Right kidney (tissue), 1 donor: ENCODE measurements at regions not wholly inside any gene's neighbourhood (a gene's known extent, or its start where the extent isn't known, plus 50 kb on each side); places are given as distances from the start of the nearest gene placed in this dataset.

ENCODE experiments used
- DNase-seq: peaks from one replicate; pipeline ENCODE4 v3.0.0-alpha.2; 2016

DNA sequence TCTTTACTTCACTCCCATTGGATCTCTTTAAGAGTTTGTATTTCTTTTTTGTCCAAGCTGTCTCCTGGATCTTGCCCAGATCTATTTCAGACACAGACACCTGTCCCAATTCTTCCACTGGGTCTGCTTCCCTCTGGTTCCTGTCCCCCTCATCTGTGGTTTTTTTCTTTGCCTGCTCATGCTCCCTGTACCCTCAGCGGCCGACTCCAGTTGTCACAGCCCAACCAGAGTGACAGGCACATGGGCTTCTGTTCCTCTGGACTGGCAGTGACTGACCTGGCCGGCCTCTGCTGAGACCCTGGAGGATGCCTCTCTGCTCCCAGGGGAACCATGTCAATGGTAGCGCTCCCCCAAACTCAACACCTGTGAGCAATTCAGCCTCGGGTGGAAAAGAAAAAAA lies 142.6 kb downstream of the WSCD1 start:
- DNase-seq: no peak

DNA sequence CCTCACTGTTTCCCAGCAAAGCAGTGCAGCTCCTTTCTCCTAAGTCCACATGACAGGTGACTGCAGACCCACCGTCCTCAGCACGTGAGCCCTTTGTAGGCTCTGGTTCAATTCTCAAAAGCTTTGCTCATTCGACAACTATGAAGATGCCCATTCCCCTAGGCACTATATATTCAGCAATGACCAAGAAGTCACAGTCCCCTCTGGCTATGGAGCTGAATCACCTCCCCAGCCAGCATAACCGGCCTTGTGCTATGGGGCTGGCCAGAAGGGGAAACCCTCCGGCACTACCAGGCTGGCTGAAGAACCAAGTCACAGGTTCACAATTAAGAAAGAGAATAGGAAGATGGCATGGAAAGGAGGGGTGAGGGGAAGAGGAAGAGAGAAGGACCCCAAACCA lies 139.7 kb downstream of the WSCD1 start:
- no peak for DNase-seq

DNA sequence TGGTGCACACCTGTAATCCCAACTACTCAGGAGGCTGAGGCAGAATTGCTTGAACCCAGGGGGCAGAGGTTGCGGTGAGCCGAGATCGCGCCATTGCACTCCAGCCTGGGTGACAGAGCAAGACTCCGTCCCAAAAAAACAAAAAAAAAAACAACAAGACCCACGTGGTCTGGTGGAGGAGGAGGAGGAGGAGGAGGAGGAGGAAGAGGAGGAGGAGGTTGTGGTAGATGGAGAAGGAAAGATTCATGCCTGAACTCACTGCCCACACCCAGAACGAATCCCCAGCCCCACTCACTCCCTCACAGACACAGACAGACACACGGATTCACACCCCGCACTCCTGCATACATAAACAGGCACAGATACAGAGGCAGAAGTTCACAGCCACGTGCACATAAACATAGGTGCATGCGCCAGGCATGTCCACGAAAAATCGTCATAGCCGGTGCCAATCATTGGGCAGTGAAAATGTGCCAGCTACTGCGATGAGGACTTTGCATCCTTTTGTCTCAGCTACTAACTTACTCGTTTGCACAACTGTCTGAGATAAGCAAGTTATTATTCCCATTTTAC lies 138.5 kb downstream of the WSCD1 start:
- no peak for DNase-seq

DNA sequence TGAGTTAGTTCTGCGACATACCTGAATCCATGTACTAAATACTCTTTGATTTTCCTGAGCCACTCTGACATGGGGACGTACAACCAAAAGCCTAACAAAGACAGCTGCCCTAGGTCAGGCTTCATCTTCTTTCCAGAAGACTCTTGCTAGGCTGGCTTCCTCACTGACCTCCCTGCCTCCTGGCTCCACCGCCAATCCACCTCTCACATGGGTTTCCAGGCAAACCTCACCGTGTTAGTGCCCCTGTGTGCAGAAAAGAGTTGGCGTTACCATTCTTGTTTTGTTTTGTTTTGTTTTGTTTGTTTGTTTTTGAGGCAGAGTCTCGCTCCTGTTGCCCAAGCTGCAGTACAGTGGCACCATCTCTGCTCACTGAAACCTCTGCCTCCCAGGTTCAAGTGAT lies 135.3 kb downstream of the WSCD1 start:
- DNase-seq: no peak

DNA sequence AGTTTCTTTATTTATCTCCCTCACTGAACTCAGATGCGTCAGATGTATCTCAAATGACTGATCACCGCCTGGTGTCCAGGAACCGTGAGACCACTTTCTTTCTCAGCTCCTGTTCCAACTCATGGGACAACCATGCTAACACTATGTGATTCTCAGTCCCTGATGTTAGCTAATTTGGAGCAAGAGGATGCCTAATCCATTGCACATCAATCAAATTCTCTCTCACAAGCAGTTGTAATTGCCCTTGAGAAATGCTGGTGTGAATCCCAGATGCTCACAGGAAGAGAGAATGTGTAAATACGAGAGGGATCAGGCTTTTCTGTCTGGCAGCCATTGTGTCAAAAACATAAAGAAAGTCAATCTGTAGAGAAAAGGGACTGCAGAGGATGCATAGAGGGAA lies 134.9 kb downstream of the WSCD1 start:
- no peak for DNase-seq

DNA sequence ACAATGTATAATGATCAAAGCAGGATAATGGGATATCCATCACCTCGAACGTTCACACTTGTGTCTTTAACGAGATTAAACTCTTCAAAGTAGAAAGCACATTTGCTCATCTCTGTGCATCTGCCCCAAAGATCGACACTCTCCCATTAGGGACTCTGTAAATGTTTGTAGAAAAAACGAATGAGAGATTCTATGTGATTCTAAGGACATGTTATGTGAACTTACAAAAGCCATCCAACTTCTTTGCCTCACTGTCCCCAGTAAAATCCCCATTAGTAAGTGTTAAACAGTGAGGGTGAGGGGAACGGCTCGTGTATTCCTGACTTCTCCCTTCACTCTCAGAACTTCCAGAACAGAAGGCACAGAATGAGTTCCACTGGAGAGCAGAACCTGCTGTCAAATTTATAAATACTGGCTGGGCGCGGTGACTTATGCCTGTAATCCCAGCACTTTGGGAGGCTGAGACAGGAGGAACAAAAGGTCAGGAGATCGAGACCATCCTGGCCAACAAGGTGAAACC lies 134.1 kb downstream of the WSCD1 start:
- no peak for DNase-seq

DNA sequence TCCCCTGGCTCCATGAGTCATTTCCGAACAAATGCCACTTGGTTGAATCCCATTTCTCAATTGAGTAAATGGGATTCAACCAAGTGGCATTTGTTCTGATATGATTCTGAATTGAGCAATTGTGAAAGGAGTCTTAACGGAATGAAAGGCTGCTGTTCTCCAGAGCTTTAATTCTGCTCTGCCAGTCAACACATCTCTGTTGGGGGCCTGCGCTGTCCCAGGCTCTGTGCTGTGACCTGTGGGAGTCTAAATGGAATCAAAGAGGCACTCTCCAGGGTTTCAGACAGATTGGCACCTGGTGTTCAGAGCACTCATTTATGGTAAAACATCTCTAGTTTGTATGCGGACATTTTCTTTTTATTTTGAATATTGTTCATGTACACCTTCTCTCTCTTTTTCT lies 126.2 kb downstream of the WSCD1 start:
- no peak for DNase-seq

DNA sequence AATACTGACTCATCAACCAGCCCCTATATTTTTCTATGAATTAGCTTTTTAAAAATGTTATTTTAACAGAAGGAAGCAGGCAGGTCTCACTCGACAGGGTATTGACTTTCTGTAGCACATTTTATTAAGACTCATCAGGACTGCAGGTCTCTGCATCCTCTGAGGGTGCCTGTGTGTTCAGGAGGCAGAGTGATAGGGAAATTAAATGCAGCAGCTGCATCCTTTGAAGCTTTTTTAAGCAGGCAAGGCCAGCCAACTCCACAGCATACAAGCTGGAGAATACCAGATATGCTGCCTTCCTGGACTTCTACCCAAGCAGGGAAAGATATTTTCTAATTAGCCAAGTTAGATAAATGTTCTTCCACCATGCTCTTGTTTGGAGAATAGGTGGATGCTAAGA lies 124.9 kb downstream of the WSCD1 start:
- DNase-seq: no peak

DNA sequence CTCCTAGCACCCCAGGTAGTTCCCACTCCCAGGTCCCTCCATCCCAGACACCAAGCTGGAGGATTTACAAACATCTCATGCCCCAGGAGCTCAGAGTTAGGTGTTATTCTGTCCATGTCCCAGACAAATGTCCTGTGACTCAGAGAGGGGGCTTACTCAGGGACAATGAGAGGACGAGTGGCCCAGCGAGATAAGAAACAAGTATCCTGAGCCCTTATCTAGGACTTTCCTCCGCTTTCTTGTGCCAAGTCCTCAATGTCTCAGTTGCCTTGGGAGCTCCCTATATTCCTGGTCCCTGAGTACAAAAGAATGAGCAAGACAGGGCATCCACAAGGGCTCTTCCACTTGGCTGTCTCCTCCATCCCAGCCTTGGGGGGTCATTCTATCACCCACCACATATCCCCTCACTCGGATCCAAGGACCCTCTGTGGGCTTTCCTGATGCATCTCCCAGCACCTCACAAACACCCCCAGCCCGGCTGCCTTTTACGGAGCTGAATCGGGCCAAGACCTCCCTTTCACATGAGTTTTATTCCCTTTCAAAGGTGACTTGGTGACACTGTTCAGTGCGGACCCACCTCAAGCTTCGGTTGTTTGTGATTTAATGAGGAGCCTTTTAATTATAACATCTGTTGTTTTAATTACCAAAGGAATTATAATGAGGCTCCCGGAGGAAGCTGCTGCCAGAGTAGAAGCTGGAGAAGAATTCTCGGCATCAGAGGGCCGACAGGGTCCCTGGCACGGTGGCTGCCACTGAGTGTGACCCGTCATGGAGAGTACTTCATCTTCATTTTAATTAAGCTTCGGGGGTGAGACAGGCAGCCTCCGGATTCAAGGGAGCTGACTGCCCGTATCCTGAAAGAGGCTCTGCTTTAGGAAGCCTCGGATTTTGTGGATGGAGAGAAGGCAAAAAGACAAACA lies 121.5 kb downstream of the WSCD1 start:
- no peak for DNase-seq

DNA sequence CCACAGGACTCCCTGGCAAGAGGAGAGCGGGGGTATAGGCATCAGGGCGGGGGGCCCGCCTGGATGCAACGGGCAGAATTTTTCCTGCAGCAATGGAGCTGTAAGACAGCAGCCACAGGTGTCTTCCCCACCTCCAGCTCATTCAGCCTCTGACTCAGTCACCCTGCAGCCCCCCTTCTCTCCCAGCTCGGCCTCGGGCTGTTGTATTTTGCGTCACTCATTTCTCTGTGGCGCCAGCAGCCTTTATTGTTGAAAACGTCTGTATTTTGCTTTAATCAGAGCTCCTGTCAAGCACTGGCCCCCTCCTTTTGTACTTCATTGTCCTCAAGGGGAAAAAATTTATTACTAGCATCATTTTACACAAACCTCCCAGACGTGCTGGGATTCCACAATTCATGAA lies 117.7 kb downstream of the WSCD1 start:
- no peak for DNase-seq

DNA sequence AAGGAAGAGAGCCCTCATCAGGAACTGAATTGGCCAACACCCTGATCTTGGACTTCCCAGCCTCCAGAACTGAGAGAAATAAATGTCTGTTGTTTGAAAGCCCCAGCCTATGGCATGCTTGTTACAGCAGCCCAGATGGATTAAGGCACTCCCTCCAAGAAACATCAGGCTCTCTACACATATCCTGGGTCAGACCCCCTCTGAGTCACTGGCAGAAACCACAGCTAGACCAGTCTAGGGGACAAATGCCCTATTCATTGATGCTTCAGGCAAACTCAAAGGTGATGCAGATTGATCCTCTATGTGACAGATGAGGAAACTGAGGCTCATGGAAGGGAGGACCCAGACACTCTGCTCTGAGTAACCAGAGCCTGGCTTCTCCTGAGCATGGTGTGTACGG lies 116.8 kb downstream of the WSCD1 start:
- DNase-seq: no peak

DNA sequence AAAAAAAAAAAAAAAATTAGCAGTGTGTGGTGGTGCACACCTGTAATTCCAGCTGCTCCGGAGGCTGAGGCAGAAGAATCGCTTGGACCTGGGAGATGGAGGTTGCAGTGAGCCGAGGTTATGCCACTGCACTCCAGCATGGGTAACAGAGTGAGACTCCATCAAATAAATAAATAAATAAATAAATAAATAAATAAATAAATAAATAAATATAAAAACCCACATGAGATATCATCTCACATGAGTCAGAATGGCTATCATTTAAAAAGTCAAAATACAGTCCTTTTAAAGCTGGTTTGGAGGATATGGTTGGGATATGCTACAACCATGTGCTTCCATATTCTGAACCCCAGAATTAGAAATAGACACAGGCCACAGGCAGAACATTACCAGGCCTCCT lies 114.3 kb downstream of the WSCD1 start:
- DNase-seq: no peak

DNA sequence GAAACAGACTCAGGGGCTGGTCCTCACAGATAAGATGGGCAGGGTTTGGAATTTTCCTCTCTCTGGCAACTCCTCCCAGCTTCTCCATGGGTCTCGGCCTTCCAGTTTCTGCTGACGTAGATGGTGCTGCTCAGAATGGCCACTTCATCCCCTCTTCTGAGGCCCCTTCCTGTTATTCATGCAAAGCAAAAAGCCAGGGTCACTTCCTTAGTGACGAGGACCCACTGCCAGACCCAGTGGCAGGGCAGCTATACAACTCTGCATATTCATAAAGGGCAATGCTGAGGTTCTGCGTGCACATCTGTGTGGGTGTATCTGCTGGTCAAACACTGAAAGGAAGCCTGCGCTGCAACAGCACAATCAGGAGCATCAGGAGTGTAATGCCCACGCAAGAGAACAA lies 108.8 kb downstream of the WSCD1 start:
- no peak for DNase-seq

DNA sequence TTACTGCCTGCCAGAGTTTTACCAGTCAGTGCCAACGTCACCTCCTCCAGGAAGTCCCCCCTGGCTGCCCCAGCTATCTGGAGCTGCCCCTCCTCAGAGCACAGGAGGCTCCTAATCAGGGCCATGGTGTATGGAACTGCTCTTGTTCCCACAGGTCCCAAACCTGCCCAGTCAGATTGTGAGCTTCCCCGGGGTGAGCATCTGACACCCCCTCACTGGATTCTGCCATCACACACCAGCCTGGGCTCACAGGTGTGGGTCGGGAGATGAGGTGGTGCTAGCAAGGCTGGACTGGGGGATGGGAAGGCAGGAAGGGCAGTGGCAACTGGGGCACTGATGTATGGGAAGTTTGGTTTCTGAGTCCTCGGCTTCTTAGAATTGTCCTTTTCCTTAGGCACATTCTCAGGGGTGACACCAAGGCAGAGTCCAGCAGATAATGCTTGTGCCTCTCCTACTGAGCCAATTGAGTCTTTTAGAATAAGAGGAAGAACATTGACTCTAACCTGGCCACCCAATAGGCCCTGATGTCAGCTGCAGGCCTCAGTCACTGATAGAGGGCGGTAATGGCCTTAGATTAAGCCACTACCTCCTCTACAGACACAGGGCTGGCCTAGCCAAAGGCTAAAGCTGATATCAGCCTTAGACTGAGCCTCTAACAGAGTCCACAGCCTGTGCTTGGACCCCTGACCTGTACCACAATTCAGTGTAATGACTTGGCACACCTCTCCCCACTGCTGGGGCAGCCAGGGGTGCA lies 107.9 kb downstream of the WSCD1 start:
- no peak for DNase-seq
